ENCODE measurements at regions not wholly inside any gene's neighbourhood (a gene's known extent, or its start where the extent isn't known, plus 50 kb on each side); places are given as distances from the start of the nearest gene placed in this dataset.
"Not testable (repeated sequence)": the region's sequence is repeated elsewhere in the genome, so short reads cannot be mapped to it uniquely, and the experiment has no call there.

GRCh38 chr11:44452827-44453572 lies 112.5 kb upstream of the CD82 start:
- no peak for DNase-seq

- no peak for DNase-seq
These were observed 111.6 kb upstream of the CD82 start for GRCh38 chr11:44453871-44454270.

DNA sequence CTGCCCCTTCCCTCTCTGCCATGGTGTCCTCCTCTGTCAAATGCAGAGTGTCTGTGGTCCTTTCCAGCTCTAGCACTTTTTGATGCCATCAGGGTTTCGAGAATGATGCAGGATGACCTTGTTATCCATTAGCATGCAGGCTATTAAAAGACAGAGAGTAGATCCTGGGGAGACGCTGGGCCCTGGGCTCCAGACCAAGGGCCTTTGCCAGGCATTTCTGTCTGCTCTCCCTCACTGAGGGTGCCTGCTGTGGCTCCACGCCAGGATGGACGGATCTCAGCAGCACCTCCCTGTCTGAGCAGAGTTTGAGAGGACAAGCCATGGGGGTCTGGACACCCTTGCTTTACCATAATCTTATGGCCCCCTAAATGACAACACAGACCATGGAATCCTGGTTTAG lies 110.8 kb upstream of the CD82 start:
- no peak for DNase-seq

DNA sequence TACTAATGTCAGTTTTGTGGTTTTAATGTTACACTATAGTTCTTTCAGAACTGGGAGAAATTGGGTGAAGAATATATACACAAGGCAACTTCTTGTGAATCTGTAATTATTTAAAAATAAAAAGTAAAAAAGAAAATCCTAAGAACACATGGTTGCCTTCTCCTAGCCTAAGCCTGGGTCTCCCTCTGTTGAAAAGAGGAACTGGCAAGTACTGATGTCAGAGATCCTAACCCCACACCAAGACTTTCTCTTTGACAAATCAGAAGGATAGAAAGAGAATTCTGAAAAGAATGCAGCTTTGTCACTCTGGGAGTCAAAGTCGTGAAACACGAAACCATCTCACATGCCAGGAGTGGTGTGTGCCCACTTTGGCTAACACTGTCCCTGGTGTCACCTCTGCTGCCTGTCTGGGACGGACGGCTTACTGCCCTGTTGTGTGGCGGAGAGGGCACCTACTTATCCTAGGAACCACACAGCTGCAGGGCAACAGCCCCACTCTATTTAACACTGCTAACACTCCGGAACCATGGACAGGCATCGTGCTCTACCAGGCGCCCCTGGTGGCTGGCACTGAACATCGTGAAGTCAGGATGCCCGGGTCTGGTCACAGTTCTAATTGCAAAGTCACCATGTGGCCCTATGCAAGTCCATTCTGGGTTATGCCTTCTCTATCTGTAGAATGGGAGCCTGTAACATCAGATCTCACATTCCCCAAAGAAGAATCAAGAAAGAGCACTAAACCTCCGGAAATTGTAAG lies 108.7 kb upstream of the CD82 start:
- peak; percentile 53 for DNase-seq

GRCh38 chr11:44457862-44458261 lies 107.6 kb upstream of the CD82 start:
- DNase-seq = no peak

GRCh38 chr11:44463751-44464150 lies 101.7 kb upstream of the CD82 start:
- DNase-seq = no peak

- DNase-seq = no peak
These were observed 100.7 kb upstream of the CD82 start for GRCh38 chr11:44464741-44465140.

DNA sequence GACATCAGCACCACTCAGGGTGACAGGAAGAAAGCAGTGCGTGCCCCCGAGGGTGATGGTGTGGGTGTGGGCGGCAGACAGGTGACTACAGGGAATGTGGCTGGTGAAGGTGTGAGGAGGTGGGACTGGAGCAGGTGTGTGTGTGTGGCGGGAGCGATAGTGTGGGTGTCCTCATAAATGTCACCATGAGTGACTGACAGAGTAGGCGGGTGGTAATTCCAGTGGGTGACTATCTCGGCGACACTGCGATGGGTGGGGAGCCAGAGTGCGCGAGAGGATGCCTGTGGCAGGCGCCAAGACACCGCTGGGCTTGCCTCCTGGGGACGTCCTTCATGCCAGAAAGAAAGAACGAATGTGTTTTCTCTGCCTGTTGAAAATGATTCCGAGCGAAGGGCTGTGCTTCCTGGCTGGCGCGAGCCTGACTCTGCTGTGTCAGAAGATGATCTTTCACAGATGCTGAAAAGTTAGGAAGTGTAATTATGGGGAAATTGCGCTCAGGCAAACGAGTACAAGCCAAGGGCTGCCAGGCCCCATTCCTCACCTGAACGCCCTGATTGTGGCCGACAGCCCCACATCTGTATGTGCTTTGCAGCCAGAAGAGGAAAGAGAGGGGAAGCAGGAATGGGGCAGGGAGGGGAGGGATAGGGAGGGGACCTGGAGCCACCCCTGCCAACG lies 98.8 kb upstream of the CD82 start:
- DNase-seq = peak; percentile 78

DNA sequence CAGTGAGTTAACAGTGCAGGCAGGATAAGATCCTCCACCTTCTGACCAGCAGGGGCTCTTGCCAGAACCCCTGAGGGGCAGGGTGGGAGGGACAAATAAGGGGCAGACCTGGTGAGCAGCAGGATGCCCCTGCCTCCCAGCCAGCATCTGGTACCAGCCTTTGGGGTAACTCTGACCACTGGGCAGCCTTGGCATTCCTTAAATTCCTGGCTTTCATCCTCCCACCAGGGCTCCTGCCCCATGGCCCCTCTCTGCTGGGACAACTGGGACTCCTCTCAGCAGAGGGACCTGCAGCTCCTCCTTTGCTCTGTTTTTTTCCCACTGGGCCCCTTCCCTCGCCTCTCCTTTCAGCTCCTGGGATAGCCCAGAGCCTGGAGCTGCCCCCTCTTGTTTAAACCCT lies 98.0 kb upstream of the CD82 start:
- DNase-seq = no peak

- DNase-seq = no peak
These were observed 97.5 kb upstream of the CD82 start for GRCh38 chr11:44467931-44468330.

DNA sequence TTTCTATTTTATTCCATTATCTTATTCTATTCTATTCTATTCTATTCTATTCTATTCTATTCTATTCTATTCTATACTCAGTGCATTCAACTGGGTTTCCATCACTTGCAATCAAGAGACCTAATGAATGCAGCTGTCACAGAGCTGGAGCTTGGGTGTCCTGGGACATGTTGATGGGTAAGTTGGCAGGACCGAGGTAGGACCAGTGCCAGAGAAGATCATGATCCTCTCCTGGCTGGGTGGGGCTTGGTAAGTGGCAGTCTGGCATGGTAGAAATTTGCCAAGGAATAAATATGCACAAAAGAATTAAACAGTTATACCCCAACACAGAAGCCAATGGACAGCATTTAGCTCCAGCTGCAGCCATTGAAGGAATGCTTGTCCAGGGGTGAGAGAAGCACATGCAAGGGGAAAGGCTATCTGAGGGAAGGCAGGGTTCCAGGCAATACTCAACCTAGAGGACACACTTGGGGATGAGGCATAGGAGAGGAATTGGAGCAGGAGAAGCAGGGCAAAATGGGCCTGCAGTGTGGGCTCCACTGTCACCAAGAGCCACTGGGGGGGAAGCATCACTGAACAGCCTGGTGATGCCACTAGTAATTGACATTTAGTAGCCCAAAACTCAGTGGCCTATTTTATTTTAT lies 97.0 kb upstream of the CD82 start:
- DNase-seq = peak; percentile 71

DNA sequence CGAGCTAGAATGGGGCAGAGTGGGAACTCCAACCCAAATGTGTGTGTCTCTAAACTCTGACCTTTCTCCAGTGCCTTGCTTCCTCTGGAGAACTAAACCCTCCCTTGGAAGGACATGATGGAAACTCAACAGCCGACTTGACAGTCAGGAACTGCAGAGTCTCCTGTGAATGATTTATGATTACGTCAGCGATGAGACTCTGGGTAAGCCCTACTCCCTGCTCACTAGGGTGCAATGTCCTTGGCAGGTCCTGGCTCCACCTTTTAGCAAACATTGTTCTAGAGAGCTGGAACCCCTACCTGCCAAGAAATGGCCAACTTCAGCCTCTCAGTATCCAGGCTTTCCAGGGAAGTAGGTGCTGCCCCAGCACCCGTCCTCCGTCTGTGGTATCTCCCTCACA lies 96.1 kb upstream of the CD82 start:
- no peak for DNase-seq

GRCh38 chr11:44470854-44471253 lies 94.6 kb upstream of the CD82 start:
- peak; percentile 40 for DNase-seq

GRCh38 chr11:44471603-44472002 lies 93.9 kb upstream of the CD82 start:
- no peak for DNase-seq

- no peak for DNase-seq
These were observed 92.5 kb upstream of the CD82 start for GRCh38 chr11:44472916-44473315.

GRCh38 chr11:44474702-44475101 lies 90.8 kb upstream of the CD82 start:
- DNase-seq = no peak

DNA sequence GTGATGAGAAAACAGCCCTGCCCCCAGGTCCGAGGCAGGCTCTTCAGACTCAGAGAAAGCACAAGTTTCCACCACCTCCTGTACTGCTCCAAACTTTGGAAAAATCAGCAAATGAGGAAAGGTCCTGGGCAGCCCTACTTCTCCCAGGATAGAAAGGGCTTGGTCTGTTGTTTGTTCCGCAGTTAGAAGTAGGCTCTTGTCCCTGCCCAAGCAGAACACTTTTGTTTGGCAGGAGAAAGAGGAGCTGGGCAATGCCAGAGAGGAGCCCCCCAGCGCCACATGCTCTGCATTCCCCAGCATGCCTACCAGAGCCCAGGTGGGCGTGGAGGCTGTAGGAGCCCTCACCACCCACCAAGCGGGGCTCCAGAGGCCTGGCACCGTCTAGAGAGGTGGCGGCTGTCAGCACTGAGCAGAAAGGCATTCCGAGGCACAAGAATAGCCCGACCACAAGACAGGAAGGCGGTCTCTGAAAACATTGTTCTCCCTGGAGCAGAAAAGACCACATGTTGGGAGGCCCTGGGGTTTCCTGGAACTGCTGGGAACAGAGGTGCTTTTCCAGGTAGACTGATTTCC lies 90.3 kb upstream of the CD82 start:
- DNase-seq = peak; percentile 31

- not testable (repeated sequence) for DNase-seq
These were observed 83.1 kb upstream of the CD82 start for GRCh38 chr11:44482338-44482737.

DNA sequence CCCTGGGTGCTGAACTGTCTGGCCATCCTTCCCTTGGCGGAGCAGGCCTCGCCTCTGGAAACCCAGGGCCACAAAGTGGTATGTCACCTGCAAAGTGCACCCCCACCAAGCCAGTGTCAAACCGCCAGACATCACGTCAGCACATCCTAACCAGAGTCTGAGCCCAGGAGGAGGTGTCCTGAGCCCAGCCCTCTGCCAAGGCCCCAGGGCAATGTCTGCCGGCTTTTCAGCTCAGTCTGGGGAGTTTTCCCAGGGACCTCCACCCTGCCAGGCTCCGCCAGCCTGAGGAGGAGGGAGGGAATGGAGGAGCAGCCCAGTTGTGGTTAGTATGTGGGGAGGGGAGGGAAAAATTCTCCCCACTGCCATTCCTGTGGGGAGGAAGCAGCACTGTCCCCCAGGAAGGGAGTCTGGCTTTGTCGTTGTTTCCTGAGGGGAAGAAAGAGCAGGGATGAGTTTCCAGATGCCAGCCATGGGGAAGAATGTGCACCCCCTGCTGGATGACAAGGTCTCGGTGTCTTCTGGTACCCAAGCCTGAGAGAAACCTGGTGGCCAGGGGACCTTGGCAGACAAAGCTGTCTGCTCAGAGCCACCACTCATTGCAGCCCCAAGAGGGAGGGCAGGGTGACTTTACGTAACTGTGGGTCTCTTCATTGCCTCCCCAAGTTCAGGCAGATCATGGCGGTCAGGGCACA lies 81.4 kb upstream of the CD82 start:
- DNase-seq = peak; percentile 48

GRCh38 chr11:44488165-44488965 lies 77.1 kb upstream of the CD82 start:
- no peak for DNase-seq

DNA sequence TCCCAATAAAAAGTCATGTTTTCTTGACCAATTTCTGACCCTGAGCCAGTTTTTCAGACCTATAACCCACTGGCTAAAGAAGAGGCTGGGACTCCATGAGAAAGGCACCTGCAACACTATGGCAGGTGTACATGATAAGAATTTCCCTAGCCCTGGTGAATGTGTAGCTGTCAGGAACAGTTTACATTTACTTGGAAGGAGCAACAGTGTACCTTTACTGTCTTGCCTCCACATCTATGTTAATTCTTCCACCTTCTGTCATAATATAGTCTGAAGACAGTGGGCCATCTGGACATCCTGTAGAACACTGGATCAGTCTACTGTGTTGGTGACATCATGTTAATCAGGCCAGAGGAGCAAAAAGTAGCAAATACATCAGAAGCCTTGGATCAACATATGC lies 72.1 kb upstream of the CD82 start:
- no peak for DNase-seq
